ENCODE measurements at regions not wholly inside any gene's neighbourhood (a gene's known extent, or its start where the extent isn't known, plus 50 kb on each side); places are given as distances from the start of the nearest gene placed in this dataset.

- no peak overlapping the region for H3K4me3 Mint-ChIP-seq (ENCODE audit: unreplicated experiment)
- DNase-seq = no peak
- peaks cover 4% of the 10 kb centered on the region for H3K9me3 Mint-ChIP-seq (ENCODE audit: unreplicated experiment)
- peaks cover 21% of the 10 kb centered on the region for H3K4me1 Mint-ChIP-seq (ENCODE audit: low read depth, unreplicated experiment)
- no peak overlapping the region for H3K27ac Mint-ChIP-seq (ENCODE audit: unreplicated experiment)
- H3K36me3 Mint-ChIP-seq (ENCODE audit: unreplicated experiment) = no peaks in the 10 kb centered on the region
- no peak for TF ChIP-seq CTCF (IDR thresholded peaks at IDR 0.05; ENCODE audit: partially characterized antibody, unreplicated experiment)
- no peaks in the 10 kb centered on the region for H3K27me3 Mint-ChIP-seq (ENCODE audit: unreplicated experiment)
Measured at GRCh38 chr11:29351301-29351873, 665.4 kb downstream of the KCNA4 start.

- no peaks in the 10 kb centered on the region for H3K4me1 Mint-ChIP-seq (ENCODE audit: low read depth, unreplicated experiment)
- H3K4me3 Mint-ChIP-seq (ENCODE audit: unreplicated experiment) = no peak overlapping the region
- peaks cover 2% of the 10 kb centered on the region for H3K27me3 Mint-ChIP-seq (ENCODE audit: unreplicated experiment)
- H3K27ac Mint-ChIP-seq (ENCODE audit: unreplicated experiment) = no peak overlapping the region
- H3K36me3 Mint-ChIP-seq (ENCODE audit: unreplicated experiment) = no peaks in the 10 kb centered on the region
- peak; percentile 89 for TF ChIP-seq CTCF (IDR thresholded peaks at IDR 0.05; ENCODE audit: partially characterized antibody, unreplicated experiment)
- no peaks in the 10 kb centered on the region for H3K9me3 Mint-ChIP-seq (ENCODE audit: unreplicated experiment)
- peak; percentile 88 for DNase-seq
Measured at GRCh38 chr11:29343465-29344333, 673.1 kb downstream of the KCNA4 start.

- no peak for TF ChIP-seq CTCF (IDR thresholded peaks at IDR 0.05; ENCODE audit: partially characterized antibody, unreplicated experiment)
Measured at GRCh38 chr11:29336727-29337575, 679.9 kb downstream of the KCNA4 start.

GRCh38 chr11:29334776-29335130 lies 682.1 kb downstream of the KCNA4 start:
- Mint-ChIP-seq H3K9me3 (ENCODE audit: unreplicated experiment) (no peaks in the 10 kb centered on the region), H3K36me3 (ENCODE audit: unreplicated experiment) (no peaks in the 10 kb centered on the region), H3K27ac (ENCODE audit: unreplicated experiment) (no peak overlapping the region), H3K4me3 (ENCODE audit: unreplicated experiment) (no peak overlapping the region), H3K4me1 (ENCODE audit: low read depth, unreplicated experiment) (no peaks in the 10 kb centered on the region), H3K27me3 (ENCODE audit: unreplicated experiment) (no peaks in the 10 kb centered on the region)
- no peak for TF ChIP-seq CTCF (IDR thresholded peaks at IDR 0.05; ENCODE audit: partially characterized antibody, unreplicated experiment)
- DNase-seq = no peak

More at GRCh38 chr11:29336727-29337575, 679.9 kb downstream of the KCNA4 start:
- Mint-ChIP-seq H3K27ac (ENCODE audit: unreplicated experiment) (no peak overlapping the region), H3K9me3 (ENCODE audit: unreplicated experiment) (no peaks in the 10 kb centered on the region), H3K36me3 (ENCODE audit: unreplicated experiment) (no peaks in the 10 kb centered on the region), H3K4me3 (ENCODE audit: unreplicated experiment) (no peak overlapping the region), H3K4me1 (ENCODE audit: low read depth, unreplicated experiment) (no peaks in the 10 kb centered on the region), H3K27me3 (ENCODE audit: unreplicated experiment) (no peaks in the 10 kb centered on the region)
- DNase-seq = no peak

Data from glutamatergic neuron (in vitro differentiated cells).